DMS 273 treated with DMSO at 0.1 percent for 48 hours (cell line): ENCODE measurements at regions not wholly inside any gene's neighbourhood (a gene's known extent, or its start where the extent isn't known, plus 50 kb on each side); places are given as distances from the start of the nearest gene placed in this dataset.

ENCODE experiments used
- DNase-seq: peaks from one replicate; lab custom pipeline; 2025; lab: John Stamatoyannopoulos, UW

- DNase-seq = no peak
Measured at GRCh38 chr4:120525106-120525505, 397.4 kb downstream of the PRDM5 start.

GRCh38 chr4:120524237-120524636 lies 398.3 kb downstream of the PRDM5 start:
- no peak for DNase-seq

- no peak for DNase-seq
Measured at GRCh38 chr4:120520761-120521160, 401.8 kb downstream of the PRDM5 start.

- DNase-seq = no peak
Measured at GRCh38 chr4:120517966-120518365, 404.6 kb downstream of the PRDM5 start.

- DNase-seq = no peak
Measured at GRCh38 chr4:120509719-120510118, 412.8 kb downstream of the PRDM5 start.

GRCh38 chr4:120509222-120509621 lies 413.3 kb downstream of the PRDM5 start:
- no peak for DNase-seq

- DNase-seq = no peak
Measured at GRCh38 chr4:120508036-120508435, 414.5 kb downstream of the PRDM5 start.

- DNase-seq = no peak
Measured at GRCh38 chr4:120506536-120506935, 416.0 kb downstream of the PRDM5 start.

GRCh38 chr4:120498678-120499077 lies 423.8 kb downstream of the PRDM5 start:
- DNase-seq = no peak

GRCh38 chr4:120491481-120491880 lies 424.8 kb upstream of the MAD2L1 start:
- no peak for DNase-seq

- DNase-seq = no peak
Measured at GRCh38 chr4:120481756-120482155, 415.1 kb upstream of the MAD2L1 start.

- DNase-seq = no peak
Measured at GRCh38 chr4:120472447-120473131, 405.9 kb upstream of the MAD2L1 start.

GRCh38 chr4:120466429-120466828 lies 399.8 kb upstream of the MAD2L1 start:
- DNase-seq = no peak

- DNase-seq = no peak
Measured at GRCh38 chr4:120454788-120455187, 388.1 kb upstream of the MAD2L1 start.

- DNase-seq = no peak
Measured at GRCh38 chr4:120452536-120452935, 385.9 kb upstream of the MAD2L1 start.

GRCh38 chr4:120452001-120452400 lies 385.4 kb upstream of the MAD2L1 start:
- DNase-seq = no peak

GRCh38 chr4:120447774-120448173 lies 381.1 kb upstream of the MAD2L1 start:
- no peak for DNase-seq

GRCh38 chr4:120446051-120446567 lies 379.5 kb upstream of the MAD2L1 start:
- DNase-seq = no peak

GRCh38 chr4:120445186-120445585 lies 378.5 kb upstream of the MAD2L1 start:
- DNase-seq = no peak

GRCh38 chr4:120443116-120443515 lies 376.5 kb upstream of the MAD2L1 start:
- DNase-seq = no peak

- DNase-seq = no peak
Measured at GRCh38 chr4:120440730-120441129, 374.1 kb upstream of the MAD2L1 start.

- DNase-seq = no peak
Measured at GRCh38 chr4:120435179-120435578, 368.5 kb upstream of the MAD2L1 start.

GRCh38 chr4:120434756-120435155 lies 368.1 kb upstream of the MAD2L1 start:
- no peak for DNase-seq

- DNase-seq = no peak
Measured at GRCh38 chr4:120432301-120432860, 365.7 kb upstream of the MAD2L1 start.
